22Rv1 (cell line): ENCODE measurements at regions not wholly inside any gene's neighbourhood (a gene's known extent, or its start where the extent isn't known, plus 50 kb on each side); places are given as distances from the start of the nearest gene placed in this dataset.

Experiments used
- ZFX ChIP-seq: fragments of 450-650 bp; IDR thresholded peaks from 2 replicates; pipeline ENCODE4 v1.6.1; 2017; ENCODE audit warnings: antibody characterized with exemption, borderline replicate concordance
- TF ChIP-seq, protein P1 (sequence below): fragments of 450-650 bp; IDR thresholded peaks from 2 replicates; pipeline ENCODE4 v1.5.1; 2017; ENCODE audit warnings: mild to moderate bottlenecking

- TF ChIP-seq, protein P1, sequence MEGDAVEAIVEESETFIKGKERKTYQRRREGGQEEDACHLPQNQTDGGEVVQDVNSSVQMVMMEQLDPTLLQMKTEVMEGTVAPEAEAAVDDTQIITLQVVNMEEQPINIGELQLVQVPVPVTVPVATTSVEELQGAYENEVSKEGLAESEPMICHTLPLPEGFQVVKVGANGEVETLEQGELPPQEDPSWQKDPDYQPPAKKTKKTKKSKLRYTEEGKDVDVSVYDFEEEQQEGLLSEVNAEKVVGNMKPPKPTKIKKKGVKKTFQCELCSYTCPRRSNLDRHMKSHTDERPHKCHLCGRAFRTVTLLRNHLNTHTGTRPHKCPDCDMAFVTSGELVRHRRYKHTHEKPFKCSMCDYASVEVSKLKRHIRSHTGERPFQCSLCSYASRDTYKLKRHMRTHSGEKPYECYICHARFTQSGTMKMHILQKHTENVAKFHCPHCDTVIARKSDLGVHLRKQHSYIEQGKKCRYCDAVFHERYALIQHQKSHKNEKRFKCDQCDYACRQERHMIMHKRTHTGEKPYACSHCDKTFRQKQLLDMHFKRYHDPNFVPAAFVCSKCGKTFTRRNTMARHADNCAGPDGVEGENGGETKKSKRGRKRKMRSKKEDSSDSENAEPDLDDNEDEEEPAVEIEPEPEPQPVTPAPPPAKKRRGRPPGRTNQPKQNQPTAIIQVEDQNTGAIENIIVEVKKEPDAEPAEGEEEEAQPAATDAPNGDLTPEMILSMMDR: no peak
- TF ChIP-seq ZFX: no peak
Measured at GRCh38 chr6:92541448-92542060, 877.8 kb downstream of the EPHA7 start.
